Stimulated activated CD4-positive, alpha-beta T cell treated with anti-CD3 and anti-CD28 coated beads, Interleukin-12 subunit alpha, Interleukin-12 subunit beta, amount 100 ng/mL, for 24 hours (primary cell): ENCODE measurements at regions not wholly inside any gene's neighbourhood (a gene's known extent, or its start where the extent isn't known, plus 50 kb on each side); places are given as distances from the start of the nearest gene placed in this dataset.

Experiments
- DNase-seq, 2 experiments: peaks; one replicate each; pipeline ENCODE4 v3.0.0-alpha.2; 2020; ENCODE audit warnings: low read depth in 2 of 2

DNA sequence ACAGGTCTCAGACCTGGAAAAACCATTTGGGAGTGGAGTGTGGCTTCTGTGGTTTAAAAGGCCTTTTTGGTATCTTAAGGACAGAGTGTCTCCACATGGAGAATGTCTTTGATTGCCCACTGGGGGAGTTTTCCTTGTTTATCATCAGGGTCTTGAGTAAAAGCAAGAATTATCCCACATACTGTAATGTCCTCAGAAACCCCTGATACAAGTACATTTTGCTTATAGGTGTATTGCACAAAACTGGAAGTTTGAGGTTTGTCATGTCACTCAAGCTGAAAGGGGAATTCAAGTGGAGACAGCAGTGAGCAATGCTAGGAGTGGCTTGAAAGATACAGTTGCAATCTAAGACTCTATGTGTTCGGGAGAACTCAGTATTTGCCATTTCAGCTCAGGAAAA is 62.7 kb upstream of the GRAMD2B start:
- no peak for DNase-seq

DNA sequence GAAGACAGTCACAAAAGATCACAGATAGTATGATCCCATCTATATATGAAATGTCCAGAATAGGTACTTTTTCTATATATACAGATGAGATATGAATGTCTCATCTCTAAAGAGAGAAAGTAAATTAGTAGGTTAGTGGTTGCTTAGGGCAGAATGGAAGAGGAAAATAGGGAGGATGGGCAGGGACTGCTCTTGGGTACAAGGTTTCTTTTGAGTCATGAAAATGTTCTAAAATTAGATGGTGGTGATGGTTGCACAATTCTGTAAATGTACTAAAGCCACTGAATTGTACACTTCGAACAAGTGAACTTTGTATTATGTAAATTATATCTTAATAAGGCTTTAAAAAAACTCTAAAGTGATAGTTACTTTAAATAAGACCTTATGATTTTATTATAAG is 59.6 kb upstream of the GRAMD2B start:
- no peak for DNase-seq

GRCh38 chr5:126364206-126364902 is 58.9 kb upstream of the GRAMD2B start:
- DNase-seq = no peak

GRCh38 chr5:126365446-126366198 is 57.6 kb upstream of the GRAMD2B start:
- DNase-seq = no peak

DNA sequence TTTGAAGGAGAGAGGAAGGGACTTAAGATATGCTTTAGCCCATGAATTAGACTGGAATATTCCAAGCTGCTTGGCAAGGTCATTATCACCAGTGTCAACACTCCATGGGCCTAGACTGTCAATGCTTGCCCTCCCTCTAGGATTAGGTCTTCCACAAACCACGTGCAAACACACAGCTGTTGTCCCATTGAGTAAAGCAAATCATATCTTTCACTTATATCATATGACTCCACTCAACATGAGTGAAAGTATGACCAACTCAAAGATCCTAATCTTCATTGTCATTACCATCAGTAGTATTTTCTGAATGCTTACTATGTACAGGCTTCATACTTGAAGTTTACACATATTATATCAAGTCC is 57.0 kb upstream of the GRAMD2B start:
- no peak for DNase-seq

DNA sequence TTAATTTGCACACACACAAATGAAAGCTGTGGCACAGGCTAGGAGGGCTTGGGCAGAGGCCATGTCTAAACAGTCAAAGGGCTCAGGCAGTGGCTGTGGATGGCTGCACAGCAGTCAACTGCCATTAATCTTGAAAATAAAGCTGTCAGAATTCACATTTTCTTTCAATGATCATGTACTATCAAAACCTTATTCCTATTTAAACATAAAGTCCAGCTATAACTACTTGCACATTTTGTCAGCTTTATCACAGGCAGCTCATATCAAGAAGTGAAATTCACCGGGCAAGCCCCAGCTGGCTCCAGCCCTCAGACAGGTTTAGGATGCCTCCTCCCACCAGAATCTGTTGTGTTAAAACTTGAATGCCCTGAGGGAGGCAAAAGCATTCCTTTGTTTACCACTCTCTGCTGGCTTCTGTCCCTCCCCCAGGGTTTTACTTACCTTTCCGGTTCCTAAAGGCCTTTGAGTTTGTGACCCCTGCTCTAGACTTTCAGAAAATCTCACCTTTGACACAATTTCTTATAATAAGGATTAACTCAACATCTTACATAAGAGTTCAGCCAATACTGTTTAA is 54.9 kb upstream of the GRAMD2B start:
- no peak for DNase-seq

GRCh38 chr5:126369083-126369482 is 54.1 kb upstream of the GRAMD2B start:
- DNase-seq = no peak

- no peak for DNase-seq
Measured at GRCh38 chr5:126369995-126370731, 53.0 kb upstream of the GRAMD2B start.

DNA sequence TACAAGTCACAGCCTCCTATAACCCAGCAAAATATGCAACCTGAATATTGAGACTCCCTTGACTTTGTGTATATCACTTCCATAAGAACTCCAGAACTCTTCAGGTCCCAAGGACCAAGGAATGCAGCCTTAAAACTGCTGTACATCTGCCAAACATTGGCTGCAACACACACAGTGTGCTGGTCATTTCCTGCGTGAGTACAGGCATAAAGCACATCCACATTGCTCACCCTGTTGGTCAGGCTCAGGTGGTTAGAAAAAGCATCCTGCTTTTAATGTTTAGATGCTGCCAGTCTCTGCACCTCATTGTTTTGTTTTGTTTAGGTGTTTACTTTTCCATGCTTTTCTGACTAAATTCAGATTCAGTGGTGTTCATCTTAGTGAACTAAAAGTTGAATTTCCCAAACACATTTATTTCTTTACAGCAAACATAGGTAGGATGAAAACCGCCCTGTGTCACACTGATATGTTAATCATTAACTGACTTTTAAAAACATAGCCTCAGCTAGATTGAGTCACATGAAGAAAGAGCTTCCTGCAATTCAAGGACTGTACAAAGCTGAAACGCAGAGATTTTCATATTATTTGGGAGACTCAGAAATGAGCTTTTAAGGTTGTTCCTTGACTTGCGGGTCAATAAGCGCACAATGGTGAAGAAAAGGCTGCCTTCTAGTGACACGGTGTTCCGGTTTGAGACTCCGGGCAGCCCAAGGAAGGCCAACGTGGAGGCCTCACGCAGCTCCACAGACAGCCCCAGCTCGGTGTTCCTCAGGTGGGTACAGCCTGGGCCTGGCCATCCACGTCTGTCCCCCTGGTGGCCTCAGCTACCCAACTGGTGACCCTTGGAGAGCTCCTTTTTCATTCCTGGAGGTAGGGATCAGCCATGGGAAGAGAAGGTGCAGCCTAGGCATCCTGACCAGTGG is 52.2 kb upstream of the GRAMD2B start:
- DNase-seq = no peak

GRCh38 chr5:126373375-126374108 is 49.7 kb upstream of the GRAMD2B start:
- no peak for DNase-seq
